GM21528 (cell line): ENCODE measurements at regions not wholly inside any gene's neighbourhood (a gene's known extent, or its start where the extent isn't known, plus 50 kb on each side); places are given as distances from the start of the nearest gene placed in this dataset.

ENCODE experiments used
- ATAC-seq: cut with Tn5 transposase; IDR thresholded peaks from one replicate; pipeline ENCODE4 v1.9.1; 2021; ENCODE audit warnings: mild to moderate bottlenecking, moderate library complexity; ENCODE audit not compliant: unreplicated experiment, low FRiP score

GRCh38 chr4:136962868-136963267, 569.4 kb downstream of the PCDH18 start:
- no peak for ATAC-seq

GRCh38 chr4:136946307-136946907, 585.9 kb downstream of the PCDH18 start:
- ATAC-seq: no peak

GRCh38 chr4:136939781-136940180, 592.5 kb downstream of the PCDH18 start:
- no peak for ATAC-seq

GRCh38 chr4:136935871-136936270, 596.4 kb downstream of the PCDH18 start:
- no peak for ATAC-seq

GRCh38 chr4:136935305-136935704, 597.0 kb downstream of the PCDH18 start:
- no peak for ATAC-seq

GRCh38 chr4:136934601-136935000, 597.7 kb downstream of the PCDH18 start:
- ATAC-seq: no peak

GRCh38 chr4:136931781-136932180, 600.5 kb downstream of the PCDH18 start:
- no peak for ATAC-seq

- no peak for ATAC-seq
Measured at GRCh38 chr4:136928957-136929411, 603.3 kb downstream of the PCDH18 start.

GRCh38 chr4:136927172-136927571, 605.1 kb downstream of the PCDH18 start:
- ATAC-seq: no peak

- ATAC-seq: no peak
Measured at GRCh38 chr4:136925203-136925602, 607.1 kb downstream of the PCDH18 start.

GRCh38 chr4:136922066-136922465, 610.2 kb downstream of the PCDH18 start:
- no peak for ATAC-seq

GRCh38 chr4:136920092-136920881, 612.0 kb downstream of the PCDH18 start:
- no peak for ATAC-seq

GRCh38 chr4:136918772-136919171, 613.5 kb downstream of the PCDH18 start:
- no peak for ATAC-seq

- no peak for ATAC-seq
Measured at GRCh38 chr4:136917312-136918110, 614.8 kb downstream of the PCDH18 start.

- ATAC-seq: no peak
Measured at GRCh38 chr4:136909626-136910025, 622.7 kb downstream of the PCDH18 start.

GRCh38 chr4:136908122-136908521, 624.2 kb downstream of the PCDH18 start:
- ATAC-seq: no peak

GRCh38 chr4:136900696-136901095, 631.6 kb downstream of the PCDH18 start:
- ATAC-seq: no peak

GRCh38 chr4:136898590-136899248, 633.6 kb downstream of the PCDH18 start:
- ATAC-seq: no peak

- ATAC-seq: no peak
Measured at GRCh38 chr4:136893573-136893972, 638.7 kb downstream of the PCDH18 start.

GRCh38 chr4:136881666-136882065, 650.6 kb downstream of the PCDH18 start:
- ATAC-seq: no peak

- no peak for ATAC-seq
Measured at GRCh38 chr4:136873555-136873954, 658.7 kb downstream of the PCDH18 start.
